H9 (cell line): ENCODE measurements at regions not wholly inside any gene's neighbourhood (a gene's known extent, or its start where the extent isn't known, plus 50 kb on each side); places are given as distances from the start of the nearest gene placed in this dataset.

Experiments used
- DNase-seq: peaks from one replicate; pipeline ENCODE4 v3.0.0-alpha.2; 2017
- H2AFZ ChIP-seq: one replicate; pipeline ENCODE4 v1.6.1; 2013; ENCODE audit warnings: mild to moderate bottlenecking, low read length, control low read depth, moderate library complexity
- H2AK5ac ChIP-seq: 2 replicates; pipeline ENCODE4 v1.6.1; 2013; ENCODE audit warnings: low read length, control low read depth, mixed read lengths; ENCODE audit not compliant: insufficient read length
- H2BK120ac ChIP-seq: one replicate; pipeline ENCODE4 v1.6.1; 2013; ENCODE audit warnings: low read depth, mild to moderate bottlenecking, low read length, control low read depth, inconsistent platforms; ENCODE audit not compliant: poor library complexity, severe bottlenecking
- H2BK12ac ChIP-seq: 2 replicates; pipeline ENCODE4 v1.6.1; 2013; ENCODE audit warnings: low read length, control low read depth, mixed read lengths, low read depth; ENCODE audit not compliant: insufficient read length
- H2BK15ac ChIP-seq: 2 replicates; pipeline ENCODE4 v1.6.1; 2013; ENCODE audit warnings: low read depth, low read length, control low read depth
- H2BK20ac ChIP-seq: one replicate; pipeline ENCODE4 v1.6.1; 2013; ENCODE audit warnings: low read depth, mild to moderate bottlenecking, low read length, control low read depth, inconsistent platforms; ENCODE audit not compliant: poor library complexity, severe bottlenecking
- H2BK5ac ChIP-seq: 2 replicates; pipeline ENCODE4 v1.6.1; 2013; ENCODE audit warnings: low read length, control low read depth, mixed read lengths; ENCODE audit not compliant: insufficient read length
- H3K14ac ChIP-seq: 2 replicates; pipeline ENCODE4 v1.6.1; 2013; ENCODE audit warnings: low read length, control low read depth; ENCODE audit not compliant: insufficient read depth
- H3K18ac ChIP-seq: 2 replicates; pipeline ENCODE4 v1.6.1; 2013; ENCODE audit warnings: low read depth, mild to moderate bottlenecking, mixed read lengths, low read length, control low read depth; ENCODE audit not compliant: insufficient read length
- H3K23ac ChIP-seq: 2 replicates; pipeline ENCODE4 v1.6.1; 2013; ENCODE audit warnings: low read length, control low read depth, mixed read lengths, low read depth; ENCODE audit not compliant: insufficient read length
- H3K23me2 ChIP-seq: 2 replicates; pipeline ENCODE4 v1.6.1; 2013; ENCODE audit warnings: low read depth, mild to moderate bottlenecking, mixed read lengths, low read length, control low read depth; ENCODE audit not compliant: insufficient read length, poor library complexity, severe bottlenecking
- H3K27ac ChIP-seq: 2 replicates; pipeline ENCODE4 v1.5.1; 2013; ENCODE audit warnings: low read length, control low read depth, mixed read lengths, low read depth; ENCODE audit not compliant: insufficient read length
- H3K27me3 ChIP-seq: 2 replicates; pipeline ENCODE4 v1.6.1; 2013; ENCODE audit warnings: low read length, control low read depth, inconsistent platforms; ENCODE audit not compliant: insufficient read depth
- H3K4ac ChIP-seq: 2 replicates; pipeline ENCODE4 v1.6.1; 2013; ENCODE audit warnings: low read depth, mild to moderate bottlenecking, control low read depth, inconsistent platforms, low read length, moderate library complexity
- H3K4me1 ChIP-seq: 2 replicates; pipeline ENCODE4 v1.6.1; 2013; ENCODE audit warnings: low read length, control low read depth, inconsistent platforms; ENCODE audit not compliant: insufficient read depth
- H3K4me2 ChIP-seq: 2 replicates; pipeline ENCODE4 v1.6.1; 2013; ENCODE audit warnings: low read length, control low read depth, mixed read lengths; ENCODE audit not compliant: insufficient read length, insufficient read depth
- H3K56ac ChIP-seq: 2 replicates; pipeline ENCODE4 v1.6.1; 2013; ENCODE audit warnings: low read depth, mild to moderate bottlenecking, mixed read lengths, low read length, control low read depth; ENCODE audit not compliant: insufficient read length
- H3K79me1 ChIP-seq: 2 replicates; pipeline ENCODE4 v1.6.1; 2013; ENCODE audit warnings: low read depth, mild to moderate bottlenecking, moderate library complexity, low read length, control low read depth, inconsistent platforms; ENCODE audit not compliant: insufficient read depth, poor library complexity, severe bottlenecking
- H3K79me2 ChIP-seq: 2 replicates; pipeline ENCODE4 v1.6.1; 2013; ENCODE audit warnings: low read length, control low read depth, inconsistent platforms; ENCODE audit not compliant: insufficient read depth
- H3K9ac ChIP-seq: 2 replicates; pipeline ENCODE4 v1.6.1; 2013; ENCODE audit warnings: low read length, control low read depth, mixed read lengths; ENCODE audit not compliant: insufficient read length; ENCODE audit errors: extremely low read depth
- H3K9me3 ChIP-seq: one replicate; pipeline ENCODE4 v1.6.1; 2013; ENCODE audit warnings: low read depth, low read length, inconsistent platforms; ENCODE audit not compliant: control insufficient read depth
- H3T11ph ChIP-seq: one replicate; pipeline ENCODE4 v1.6.1; 2013; ENCODE audit warnings: mild to moderate bottlenecking, low read length, control low read depth, inconsistent platforms
- H4K20me1 ChIP-seq: one replicate; pipeline ENCODE4 v1.6.1; 2013; ENCODE audit not compliant: control insufficient read depth, insufficient read length, insufficient read depth
- H4K5ac ChIP-seq: 2 replicates; pipeline ENCODE4 v1.6.1; 2013; ENCODE audit warnings: low read depth, mild to moderate bottlenecking, mixed read lengths, low read length, control low read depth; ENCODE audit not compliant: insufficient read length
- H4K8ac ChIP-seq: replicated peaks from 2 replicates; pipeline ENCODE4 v1.6.1; 2013; ENCODE audit warnings: low read length, control low read depth, mixed read lengths, low read depth; ENCODE audit not compliant: insufficient read length
- H4K91ac ChIP-seq: 2 replicates; pipeline ENCODE4 v1.6.1; 2013; ENCODE audit warnings: low read depth, mild to moderate bottlenecking, moderate library complexity, mixed read lengths, low read length, control low read depth; ENCODE audit not compliant: insufficient read length
- H3K27ac Mint-ChIP-seq, 3 experiments: 2 replicates in 2 of 3; 3 replicates in 1 of 3; pipeline ENCODE4 v1.8.0; 2020 to 2021; ENCODE audit warnings: mixed read lengths in 3 of 3, mild to moderate bottlenecking in 1 of 3, moderate library complexity in 1 of 3
- H3K27me3 Mint-ChIP-seq: 2 replicates; pipeline ENCODE4 v1.8.0; 2021; ENCODE audit warnings: low read depth, mild to moderate bottlenecking, moderate library complexity, mixed read lengths
- H3K36me3 Mint-ChIP-seq, 3 experiments: 2 replicates in 2 of 3; 3 replicates in 1 of 3; pipeline ENCODE4 v1.8.0; 2020 to 2021; ENCODE audit warnings: low read depth in 3 of 3, mixed read lengths in 3 of 3; ENCODE audit not compliant: insufficient read depth in 1 of 3
- H3K4me1 Mint-ChIP-seq, 2 experiments: 2 replicates each; pipeline ENCODE4 v1.8.0; 2020; ENCODE audit warnings: mixed read lengths in 2 of 2
- H3K4me3 Mint-ChIP-seq, 2 experiments: 2 replicates in 1 of 2; 3 replicates in 1 of 2; pipeline ENCODE4 v1.8.0; 2020 to 2021; ENCODE audit warnings: mild to moderate bottlenecking in 2 of 2, mixed read lengths in 2 of 2, moderate library complexity in 1 of 2
- H3K9me3 Mint-ChIP-seq, 2 experiments: 2 replicates in 1 of 2; 3 replicates in 1 of 2; pipeline ENCODE4 v1.8.0; 2020; ENCODE audit warnings: mild to moderate bottlenecking in 2 of 2, mixed read lengths in 2 of 2, moderate library complexity in 1 of 2
- CTCF ChIP-seq: fragments of 200-600 bp; sonication (generic); conservative IDR thresholded peaks from 3 replicates; pipeline ENCODE4 v1.8.0; 2021; ENCODE audit warnings: antibody characterized with exemption, mild to moderate bottlenecking

DNA sequence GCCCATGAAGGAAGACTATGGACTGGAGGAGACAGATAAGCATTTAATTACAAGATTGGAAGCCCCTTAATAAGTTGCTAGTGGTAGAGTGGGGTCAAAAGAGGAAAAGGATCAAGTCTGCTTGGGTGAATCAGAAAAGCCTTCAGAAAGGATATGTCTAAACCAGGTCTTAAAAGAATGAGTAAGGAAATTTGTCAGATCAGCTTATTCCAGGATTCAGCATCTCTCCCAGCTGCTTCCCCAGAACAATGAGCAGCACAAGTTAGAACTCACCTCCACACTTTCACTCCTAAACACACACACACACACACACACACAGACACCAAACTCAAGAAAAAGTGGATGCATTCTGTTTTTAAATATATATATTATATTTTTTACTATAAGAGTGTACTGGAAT is 166.5 kb downstream of the CPEB2 start:
- no peaks in the 10 kb centered on the region for H3K23me2 ChIP-seq
- no peaks in the 10 kb centered on the region for H3K9me3 ChIP-seq
- H4K5ac ChIP-seq: no peak overlapping the region
- no peak overlapping the region for H4K8ac ChIP-seq
- H4K91ac ChIP-seq: no peak overlapping the region
- Mint-ChIP-seq H3K9me3 (peaks cover 14 to 21% of the 10 kb centered on the region in 2 experiments), H3K36me3 (peaks cover 10 to 27% (median 16%) of the 10 kb centered on the region in 3 experiments), H3K4me3 (no peak overlapping the region), H3K27ac (no peak overlapping the region), H3K27me3 (peaks cover 10% of the 10 kb centered on the region; the same call in 1 of the 2 replicates), H3K4me1 (peaks cover 19 to 21% of the 10 kb centered on the region in 2 experiments)
- no peaks in the 10 kb centered on the region for H3K27me3 ChIP-seq
- no peaks in the 10 kb centered on the region for H3K79me2 ChIP-seq
- no peak overlapping the region for H3K14ac ChIP-seq
- no peak overlapping the region for H2BK12ac ChIP-seq
- TF ChIP-seq CTCF: no peak
- no peak overlapping the region for H3K4me2 ChIP-seq
- H2AFZ ChIP-seq: no peak overlapping the region
- no peak overlapping the region for H2AK5ac ChIP-seq
- no peaks in the 10 kb centered on the region for H3K79me1 ChIP-seq
- no peak overlapping the region for H2BK15ac ChIP-seq
- no peak overlapping the region for H3T11ph ChIP-seq
- no peaks in the 10 kb centered on the region for H4K20me1 ChIP-seq
- H2BK120ac ChIP-seq: no peak overlapping the region
- H2BK5ac ChIP-seq: no peak overlapping the region
- no peak overlapping the region for H3K18ac ChIP-seq
- no peaks in the 10 kb centered on the region for H3K4me1 ChIP-seq
- H3K27ac ChIP-seq: no peak overlapping the region
- no peak overlapping the region for H2BK20ac ChIP-seq
- DNase-seq: no peak
- no peak overlapping the region for H3K56ac ChIP-seq
- H3K4ac ChIP-seq: no peak overlapping the region
- no peak overlapping the region for H3K9ac ChIP-seq
- no peak overlapping the region for H3K23ac ChIP-seq
